SU-DHL-6 (cell line): ENCODE measurements at regions not wholly inside any gene's neighbourhood (a gene's known extent, or its start where the extent isn't known, plus 50 kb on each side); places are given as distances from the start of the nearest gene placed in this dataset.

Experiments
- EZH2phosphoT487 ChIP-seq: fragments of 200-600 bp; sonication (generic), shearing (Covaris generic); conservative IDR thresholded peaks from 2 replicates; pipeline ENCODE4 v1.6.1; 2018; ENCODE audit warnings: mild to moderate bottlenecking, antibody characterized with exemption, low read length, moderate library complexity, mixed read lengths
- TF ChIP-seq, protein P1 (sequence below): fragments of 200-600 bp; sonication (generic); IDR thresholded peaks from one replicate; pipeline ENCODE4 v1.5.1; 2017; ENCODE audit warnings: antibody characterized with exemption, mild to moderate bottlenecking, low read length, moderate library complexity; ENCODE audit not compliant: insufficient read depth, poor library complexity, severe bottlenecking

DNA sequence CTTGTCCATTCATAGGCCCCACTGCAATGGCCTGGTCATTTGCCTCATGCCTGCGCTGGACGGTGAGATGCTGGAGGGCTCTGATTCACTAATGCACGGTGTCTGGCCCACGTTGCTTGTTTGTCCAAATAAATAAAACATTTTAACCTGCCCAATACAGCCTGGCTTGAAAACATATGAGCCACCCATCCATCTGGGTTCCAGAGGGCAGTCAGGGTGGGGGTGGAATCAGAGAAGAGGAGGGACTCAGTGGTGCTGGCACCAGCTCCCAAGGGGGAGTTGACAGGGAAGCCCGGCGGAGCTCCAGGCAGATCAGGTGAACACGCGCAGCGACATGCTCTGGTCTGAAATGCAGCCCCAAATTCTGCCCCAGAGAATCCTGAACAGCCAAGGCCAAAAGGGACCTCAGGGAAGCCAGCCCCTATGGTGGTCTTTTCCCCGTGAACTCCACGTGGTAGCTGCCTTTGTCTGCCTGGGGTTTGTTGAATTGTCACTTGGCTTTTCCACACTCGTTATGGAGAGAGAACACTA lies 265.2 kb downstream of the UACA start:
- TF ChIP-seq, protein P1, sequence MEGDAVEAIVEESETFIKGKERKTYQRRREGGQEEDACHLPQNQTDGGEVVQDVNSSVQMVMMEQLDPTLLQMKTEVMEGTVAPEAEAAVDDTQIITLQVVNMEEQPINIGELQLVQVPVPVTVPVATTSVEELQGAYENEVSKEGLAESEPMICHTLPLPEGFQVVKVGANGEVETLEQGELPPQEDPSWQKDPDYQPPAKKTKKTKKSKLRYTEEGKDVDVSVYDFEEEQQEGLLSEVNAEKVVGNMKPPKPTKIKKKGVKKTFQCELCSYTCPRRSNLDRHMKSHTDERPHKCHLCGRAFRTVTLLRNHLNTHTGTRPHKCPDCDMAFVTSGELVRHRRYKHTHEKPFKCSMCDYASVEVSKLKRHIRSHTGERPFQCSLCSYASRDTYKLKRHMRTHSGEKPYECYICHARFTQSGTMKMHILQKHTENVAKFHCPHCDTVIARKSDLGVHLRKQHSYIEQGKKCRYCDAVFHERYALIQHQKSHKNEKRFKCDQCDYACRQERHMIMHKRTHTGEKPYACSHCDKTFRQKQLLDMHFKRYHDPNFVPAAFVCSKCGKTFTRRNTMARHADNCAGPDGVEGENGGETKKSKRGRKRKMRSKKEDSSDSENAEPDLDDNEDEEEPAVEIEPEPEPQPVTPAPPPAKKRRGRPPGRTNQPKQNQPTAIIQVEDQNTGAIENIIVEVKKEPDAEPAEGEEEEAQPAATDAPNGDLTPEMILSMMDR: no peak
- TF ChIP-seq EZH2phosphoT487: no peak
